Right lobe of liver (tissue), 4 donors: ENCODE measurements at regions not wholly inside any gene's neighbourhood (a gene's known extent, or its start where the extent isn't known, plus 50 kb on each side); places are given as distances from the start of the nearest gene placed in this dataset.

Experiments used
- POLR2A ChIP-seq: fragments of 450-650 bp; IDR thresholded peaks from one replicate; pipeline ENCODE4 v1.6.1; 2017; ENCODE audit warnings: antibody characterized with exemption, mild to moderate bottlenecking
- TF ChIP-seq, protein P1 (sequence below), 4 donors: fragments of 200-600 bp in 3 of 4; fragments of 450-650 bp in 1 of 4; IDR thresholded peaks; one replicate each; pipeline versions ENCODE4 v1.5.1 to v1.8.0; 2016 to 2022; ENCODE audit warnings: antibody characterized with exemption in 4 of 4, mild to moderate bottlenecking in 2 of 4
- donor health status: DM: no; HTN: no; CAD: no.
- donor health status: DM: no; HTN: no; CAD: no.
- donor health status: DM: no; HTN: yes; CAD: no.

DNA sequence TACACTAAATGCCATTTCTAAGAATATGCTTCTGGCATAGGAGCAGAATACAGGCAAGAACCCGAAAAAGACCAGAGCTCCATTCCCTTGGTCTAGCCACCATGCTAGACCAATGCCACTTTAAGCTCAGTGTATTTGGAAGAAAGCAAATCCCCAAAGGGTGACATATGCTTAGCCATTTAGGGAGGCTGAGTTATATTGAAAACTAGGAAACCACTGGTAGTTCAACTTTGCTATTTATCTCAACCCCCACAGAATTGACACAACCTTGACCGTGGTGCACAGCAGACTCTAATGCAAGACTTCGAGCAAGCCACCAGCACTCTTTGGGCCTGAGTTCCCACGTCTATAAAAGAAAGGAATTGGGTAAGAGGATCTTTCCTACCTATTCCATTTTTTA, 167.9 kb downstream of the ADSS2 start:
- TF ChIP-seq, protein P1, sequence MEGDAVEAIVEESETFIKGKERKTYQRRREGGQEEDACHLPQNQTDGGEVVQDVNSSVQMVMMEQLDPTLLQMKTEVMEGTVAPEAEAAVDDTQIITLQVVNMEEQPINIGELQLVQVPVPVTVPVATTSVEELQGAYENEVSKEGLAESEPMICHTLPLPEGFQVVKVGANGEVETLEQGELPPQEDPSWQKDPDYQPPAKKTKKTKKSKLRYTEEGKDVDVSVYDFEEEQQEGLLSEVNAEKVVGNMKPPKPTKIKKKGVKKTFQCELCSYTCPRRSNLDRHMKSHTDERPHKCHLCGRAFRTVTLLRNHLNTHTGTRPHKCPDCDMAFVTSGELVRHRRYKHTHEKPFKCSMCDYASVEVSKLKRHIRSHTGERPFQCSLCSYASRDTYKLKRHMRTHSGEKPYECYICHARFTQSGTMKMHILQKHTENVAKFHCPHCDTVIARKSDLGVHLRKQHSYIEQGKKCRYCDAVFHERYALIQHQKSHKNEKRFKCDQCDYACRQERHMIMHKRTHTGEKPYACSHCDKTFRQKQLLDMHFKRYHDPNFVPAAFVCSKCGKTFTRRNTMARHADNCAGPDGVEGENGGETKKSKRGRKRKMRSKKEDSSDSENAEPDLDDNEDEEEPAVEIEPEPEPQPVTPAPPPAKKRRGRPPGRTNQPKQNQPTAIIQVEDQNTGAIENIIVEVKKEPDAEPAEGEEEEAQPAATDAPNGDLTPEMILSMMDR (IDR thresholded peaks at IDR 0.05): no peak
- no peak for TF ChIP-seq POLR2A
